KMS-11 (cell line): ENCODE measurements at regions not wholly inside any gene's neighbourhood (a gene's known extent, or its start where the extent isn't known, plus 50 kb on each side); places are given as distances from the start of the nearest gene placed in this dataset.

Experiments used
- H2AFZ ChIP-seq: fragments of 200-600 bp; sonication (generic); 2 replicates; pipeline ENCODE4 v1.6.1; 2016; ENCODE audit warnings: antibody characterized with exemption, mixed run types, low read depth
- H3K27ac ChIP-seq: fragments of 200-600 bp; sonication (generic); 2 replicates; pipeline ENCODE4 v1.6.1; 2016; ENCODE audit warnings: mild to moderate bottlenecking, mixed run types
- H3K27me3 ChIP-seq: fragments of 200-600 bp; sonication (generic); 2 replicates; pipeline ENCODE4 v1.6.1; 2017; ENCODE audit warnings: mild to moderate bottlenecking, low read depth, mixed run types, moderate library complexity; ENCODE audit not compliant: insufficient read depth
- H3K36me3 ChIP-seq: fragments of 200-600 bp; sonication (generic); 2 replicates; pipeline ENCODE4 v1.6.1; 2017; ENCODE audit warnings: mild to moderate bottlenecking, mixed run types; ENCODE audit not compliant: insufficient read depth
- H3K4me1 ChIP-seq: fragments of 200-600 bp; sonication (generic); 2 replicates; pipeline ENCODE4 v1.6.1; 2016; ENCODE audit warnings: mild to moderate bottlenecking, low read depth, mixed run types; ENCODE audit not compliant: poor library complexity, severe bottlenecking
- H3K4me2 ChIP-seq: fragments of 200-600 bp; sonication (generic); 2 replicates; pipeline ENCODE4 v1.7.0; 2016; ENCODE audit warnings: mild to moderate bottlenecking, mixed run types
- H3K4me3 ChIP-seq: fragments of 200-600 bp; sonication (generic); IDR thresholded peaks from 2 replicates; pipeline ENCODE4 v1.6.1; 2017; ENCODE audit warnings: low read depth, low read length, mixed read lengths; ENCODE audit not compliant: insufficient read depth
- H3K79me2 ChIP-seq: fragments of 200-600 bp; sonication (generic); 2 replicates; pipeline ENCODE4 v1.6.1; 2016; ENCODE audit warnings: low read depth, mixed run types; ENCODE audit not compliant: insufficient read depth
- H3K9ac ChIP-seq: fragments of 200-600 bp; sonication (generic); 2 replicates; pipeline ENCODE4 v1.6.1; 2016; ENCODE audit warnings: mild to moderate bottlenecking, mixed run types
- H4K20me1 ChIP-seq: fragments of 200-600 bp; sonication (generic); 2 replicates; pipeline ENCODE4 v1.6.1; 2016; ENCODE audit warnings: mild to moderate bottlenecking, mixed run types; ENCODE audit not compliant: insufficient read depth
- TF ChIP-seq, protein P1 (sequence below): fragments of 200-600 bp; sonication (generic); conservative IDR thresholded peaks from 2 replicates; pipeline ENCODE4 v1.6.1; 2017; ENCODE audit warnings: low read depth, mild to moderate bottlenecking, antibody characterized with exemption, low read length, moderate library complexity, mixed read lengths

DNA sequence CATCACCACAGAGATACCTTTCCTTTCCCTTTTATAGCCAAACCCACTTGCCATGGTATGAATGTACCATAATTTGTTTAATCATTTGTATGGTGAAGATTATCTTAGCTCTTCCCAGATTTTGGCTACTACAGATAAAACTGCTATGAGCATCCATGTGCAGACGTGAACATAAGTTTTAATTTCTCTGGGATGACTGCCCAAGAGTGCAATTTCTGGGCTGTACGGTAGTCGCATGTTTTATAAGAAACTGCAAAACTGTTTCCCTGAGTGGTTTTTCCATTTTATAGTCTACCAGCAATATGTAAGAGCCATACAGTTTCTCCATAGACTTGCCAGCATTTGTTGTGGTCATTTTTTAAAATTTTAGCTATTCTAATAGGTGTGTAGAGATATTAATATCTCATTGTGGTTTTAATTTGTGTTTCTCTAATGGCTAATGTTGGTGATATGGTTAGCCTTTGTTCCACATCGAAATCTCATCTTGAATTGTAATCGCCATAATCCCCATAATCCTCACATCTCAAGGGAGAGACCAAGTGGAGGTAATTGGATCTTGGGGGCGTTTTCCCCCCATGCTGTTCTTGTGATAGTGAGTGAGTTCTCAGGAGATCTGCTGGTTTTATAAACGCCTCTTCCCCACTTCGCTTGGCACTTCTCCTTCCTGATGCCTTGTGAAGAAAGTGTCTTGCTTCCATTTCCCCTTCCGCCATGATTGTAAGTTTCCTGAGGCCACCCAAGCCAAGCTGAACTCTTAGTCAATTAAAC is 628.5 kb upstream of the KLHL29 start:
- Histone ChIP-seq H3K27me3 (no peaks in the 10 kb centered on the region), H4K20me1 (no peaks in the 10 kb centered on the region), H3K4me3 (no peak overlapping the region), H3K9ac (no peak overlapping the region), H2AFZ (no peak overlapping the region), H3K4me2 (no peak overlapping the region), H3K36me3 (no peaks in the 10 kb centered on the region), H3K27ac (no peak overlapping the region), H3K4me1 (no peaks in the 10 kb centered on the region), H3K79me2 (no peaks in the 10 kb centered on the region)
- TF ChIP-seq, protein P1, sequence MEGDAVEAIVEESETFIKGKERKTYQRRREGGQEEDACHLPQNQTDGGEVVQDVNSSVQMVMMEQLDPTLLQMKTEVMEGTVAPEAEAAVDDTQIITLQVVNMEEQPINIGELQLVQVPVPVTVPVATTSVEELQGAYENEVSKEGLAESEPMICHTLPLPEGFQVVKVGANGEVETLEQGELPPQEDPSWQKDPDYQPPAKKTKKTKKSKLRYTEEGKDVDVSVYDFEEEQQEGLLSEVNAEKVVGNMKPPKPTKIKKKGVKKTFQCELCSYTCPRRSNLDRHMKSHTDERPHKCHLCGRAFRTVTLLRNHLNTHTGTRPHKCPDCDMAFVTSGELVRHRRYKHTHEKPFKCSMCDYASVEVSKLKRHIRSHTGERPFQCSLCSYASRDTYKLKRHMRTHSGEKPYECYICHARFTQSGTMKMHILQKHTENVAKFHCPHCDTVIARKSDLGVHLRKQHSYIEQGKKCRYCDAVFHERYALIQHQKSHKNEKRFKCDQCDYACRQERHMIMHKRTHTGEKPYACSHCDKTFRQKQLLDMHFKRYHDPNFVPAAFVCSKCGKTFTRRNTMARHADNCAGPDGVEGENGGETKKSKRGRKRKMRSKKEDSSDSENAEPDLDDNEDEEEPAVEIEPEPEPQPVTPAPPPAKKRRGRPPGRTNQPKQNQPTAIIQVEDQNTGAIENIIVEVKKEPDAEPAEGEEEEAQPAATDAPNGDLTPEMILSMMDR: no peak

DNA sequence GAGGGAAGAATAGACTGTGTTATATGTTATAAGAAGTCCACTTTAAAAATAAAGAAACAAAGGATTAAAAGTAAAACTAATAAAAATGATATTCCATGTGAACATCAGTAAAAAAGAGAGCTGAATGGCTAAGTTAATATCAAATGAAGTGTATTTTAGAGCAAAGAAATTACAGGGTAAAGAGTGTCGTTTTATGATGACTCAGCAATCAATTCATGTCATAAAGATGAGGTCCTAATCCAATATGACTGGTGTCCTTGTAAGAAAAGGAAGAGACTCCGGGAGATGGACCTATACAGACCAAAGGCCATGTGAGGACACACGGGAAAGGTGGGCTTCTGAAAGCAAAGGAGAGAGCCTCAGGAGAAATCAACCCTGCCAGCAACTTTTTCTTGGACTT is 615.5 kb upstream of the KLHL29 start:
- Histone ChIP-seq H3K4me2 (no peak overlapping the region), H3K4me3 (no peak overlapping the region), H3K9ac (no peak overlapping the region), H3K27me3 (no peaks in the 10 kb centered on the region), H4K20me1 (no peaks in the 10 kb centered on the region), H3K27ac (no peak overlapping the region), H3K79me2 (no peaks in the 10 kb centered on the region), H3K4me1 (no peaks in the 10 kb centered on the region), H3K36me3 (no peaks in the 10 kb centered on the region), H2AFZ (no peak overlapping the region)
- TF ChIP-seq, protein P1: no peak

DNA sequence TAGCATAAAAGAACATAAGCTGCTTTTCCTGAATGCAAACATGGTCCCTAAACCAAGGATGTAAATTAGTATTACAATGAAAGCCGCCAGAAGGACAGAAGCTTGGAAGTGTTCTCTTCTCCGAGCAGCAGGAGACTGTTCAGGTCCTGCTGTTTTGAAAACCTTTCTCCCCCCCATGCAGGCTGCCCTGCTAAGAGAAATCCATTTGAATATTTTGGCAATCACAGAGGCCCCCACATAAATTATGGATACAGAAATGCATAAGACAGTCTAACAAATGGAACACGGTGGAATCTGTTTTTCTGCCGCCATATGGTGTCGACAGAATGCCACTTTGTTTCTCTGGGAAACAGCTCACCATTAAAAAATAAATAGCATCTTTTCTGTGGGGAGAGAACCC is 600.4 kb upstream of the KLHL29 start:
- TF ChIP-seq, protein P1: no peak
- Histone ChIP-seq H3K4me3 (no peak overlapping the region), H4K20me1 (no peaks in the 10 kb centered on the region), H3K27me3 (no peaks in the 10 kb centered on the region), H3K36me3 (no peaks in the 10 kb centered on the region), H3K4me1 (no peaks in the 10 kb centered on the region), H3K9ac (no peak overlapping the region), H3K4me2 (no peak overlapping the region), H2AFZ (no peak overlapping the region), H3K27ac (no peak overlapping the region), H3K79me2 (no peaks in the 10 kb centered on the region)

DNA sequence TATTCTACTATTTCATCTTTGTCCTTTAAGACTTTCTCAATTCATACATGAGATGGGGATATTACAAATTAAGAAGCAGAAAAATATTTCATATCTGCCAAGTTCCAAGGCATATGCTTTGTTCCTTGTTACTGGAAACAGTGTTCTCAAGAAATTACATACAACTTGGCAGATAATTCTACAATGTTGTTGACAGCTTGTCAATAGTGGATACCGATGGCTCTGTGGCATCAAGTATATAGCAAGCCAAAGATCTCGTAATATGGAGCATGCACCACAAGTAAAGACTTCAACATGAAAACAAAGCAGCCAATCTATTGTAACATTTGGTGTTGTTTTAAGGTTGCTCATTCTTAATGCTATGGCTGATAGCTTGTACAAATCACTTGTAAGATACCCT is 598.2 kb upstream of the KLHL29 start:
- Histone ChIP-seq H3K4me3 (no peak overlapping the region), H3K9ac (no peak overlapping the region), H3K27ac (no peak overlapping the region), H3K4me2 (no peak overlapping the region), H2AFZ (no peak overlapping the region), H3K79me2 (no peaks in the 10 kb centered on the region), H3K4me1 (no peaks in the 10 kb centered on the region), H3K27me3 (no peaks in the 10 kb centered on the region), H4K20me1 (no peaks in the 10 kb centered on the region), H3K36me3 (no peaks in the 10 kb centered on the region)
- TF ChIP-seq, protein P1: no peak
